ENCODE measurements at regions not wholly inside any gene's neighbourhood (a gene's known extent, or its start where the extent isn't known, plus 50 kb on each side); places are given as distances from the start of the nearest gene placed in this dataset.

- H4K8ac ChIP-seq (replicated peaks; ENCODE audit: insufficient read length, low read depth, low read length): no peak overlapping the region
- Mint-ChIP-seq H3K9me3 (no peaks in the 10 kb centered on the region), H3K27me3 (ENCODE audit: low read depth) (peaks cover 8% of the 10 kb centered on the region; the same call in 1 of the 2 replicates), H3K4me3 (no peak overlapping the region), H3K4me1 (peaks cover 18% of the 10 kb centered on the region in 2 experiments), H3K27ac (no peak overlapping the region), H3K36me3 (ENCODE audit: insufficient read depth in 1 of 3, low read depth in 3 of 3) (no peaks in the 10 kb centered on the region)
- no peaks in the 10 kb centered on the region for H4K20me1 ChIP-seq (ENCODE audit: control insufficient read depth, insufficient read depth, insufficient read length)
- no peak overlapping the region for H2BK12ac ChIP-seq (ENCODE audit: insufficient read length, low read depth, low read length)
- H3K4ac ChIP-seq (ENCODE audit: low read depth, low read length): no peak overlapping the region
- no peak overlapping the region for H2AK5ac ChIP-seq (ENCODE audit: insufficient read length, low read length)
- 100% methylated on average over 2 of the region's 12 CpGs for WGBS (ENCODE audit: extremely low coverage, insufficient read length, low lambda C conversion rate)
- no peak overlapping the region for H2BK120ac ChIP-seq (ENCODE audit: low read depth, low read length, poor library complexity, severe bottlenecking)
- H2BK15ac ChIP-seq (ENCODE audit: low read depth, low read length): no peak overlapping the region
- no peak overlapping the region for H3K14ac ChIP-seq (ENCODE audit: insufficient read depth, low read length)
- H2BK20ac ChIP-seq (ENCODE audit: low read depth, low read length, poor library complexity, severe bottlenecking): no peak overlapping the region
- TF ChIP-seq CTCF (conservative IDR thresholded peaks at IDR 0.05): no peak
- no peak overlapping the region for H3K23ac ChIP-seq (ENCODE audit: insufficient read length, low read depth, low read length)
- H3K4me1 ChIP-seq (ENCODE audit: insufficient read depth, low read length): 0 out of 2 replicates have a peak, but pooled peaks cover 2% of the 10 kb centered on the region
- H3K4me2 ChIP-seq (ENCODE audit: insufficient read depth, insufficient read length, low read length): no peak overlapping the region
- no peak overlapping the region for H3K9ac ChIP-seq (ENCODE audit: extremely low read depth, insufficient read length, low read length)
- no peaks in the 10 kb centered on the region for H3K27me3 ChIP-seq (ENCODE audit: insufficient read depth, low read length)
- H3K27ac ChIP-seq (ENCODE audit: insufficient read length, low read depth, low read length): no peak overlapping the region
- no peaks in the 10 kb centered on the region for H3K79me2 ChIP-seq (ENCODE audit: insufficient read depth, low read length)
- DNase-seq: no peak
- H3K79me1 ChIP-seq (ENCODE audit: insufficient read depth, low read depth, low read length, poor library complexity, severe bottlenecking): no peaks in the 10 kb centered on the region
- H3T11ph ChIP-seq (ENCODE audit: low read length): no peak overlapping the region
- H3K23me2 ChIP-seq (ENCODE audit: insufficient read length, low read depth, low read length, poor library complexity, severe bottlenecking): no peaks in the 10 kb centered on the region
- H3K18ac ChIP-seq (ENCODE audit: insufficient read length, low read depth, low read length): no peak overlapping the region
- H4K5ac ChIP-seq (ENCODE audit: insufficient read length, low read depth, low read length): no peak overlapping the region
- no peaks in the 10 kb centered on the region for H3K9me3 ChIP-seq (ENCODE audit: control insufficient read depth, low read depth, low read length)
- H2BK5ac ChIP-seq (ENCODE audit: insufficient read length, low read length): no peak overlapping the region
- H3K56ac ChIP-seq (ENCODE audit: insufficient read length, low read depth, low read length): no peak overlapping the region
- H2AFZ ChIP-seq (ENCODE audit: low read length): no peak overlapping the region
- H4K91ac ChIP-seq (ENCODE audit: insufficient read length, low read depth, low read length): no peak overlapping the region
These were observed 131.3 kb downstream of the FAM43A start for GRCh38 chr3:194816748-194817591.
